ENCODE measurements at regions not wholly inside any gene's neighbourhood (a gene's known extent, or its start where the extent isn't known, plus 50 kb on each side); places are given as distances from the start of the nearest gene placed in this dataset.

DNA sequence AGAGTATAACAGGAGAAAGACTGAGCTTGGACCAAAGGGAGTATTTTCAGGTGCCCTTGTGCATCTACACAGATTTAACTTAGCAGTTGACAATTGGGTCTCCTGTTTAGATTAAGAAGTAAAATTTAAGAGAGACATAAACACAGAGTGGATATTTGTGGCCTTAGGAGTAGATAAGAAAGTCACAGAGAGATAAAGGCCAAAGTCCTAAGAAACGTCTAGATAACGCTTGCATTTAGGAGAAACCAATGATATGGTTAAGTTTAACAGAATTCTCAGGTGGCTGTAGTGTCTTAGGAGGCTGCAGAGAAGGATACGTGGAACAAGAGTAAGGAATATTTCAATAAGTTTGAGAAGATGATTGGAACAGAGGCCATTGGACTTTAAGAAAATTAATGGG, 155.0 kb upstream of the DAB2 start:
- DNase-seq = no peak

DNA sequence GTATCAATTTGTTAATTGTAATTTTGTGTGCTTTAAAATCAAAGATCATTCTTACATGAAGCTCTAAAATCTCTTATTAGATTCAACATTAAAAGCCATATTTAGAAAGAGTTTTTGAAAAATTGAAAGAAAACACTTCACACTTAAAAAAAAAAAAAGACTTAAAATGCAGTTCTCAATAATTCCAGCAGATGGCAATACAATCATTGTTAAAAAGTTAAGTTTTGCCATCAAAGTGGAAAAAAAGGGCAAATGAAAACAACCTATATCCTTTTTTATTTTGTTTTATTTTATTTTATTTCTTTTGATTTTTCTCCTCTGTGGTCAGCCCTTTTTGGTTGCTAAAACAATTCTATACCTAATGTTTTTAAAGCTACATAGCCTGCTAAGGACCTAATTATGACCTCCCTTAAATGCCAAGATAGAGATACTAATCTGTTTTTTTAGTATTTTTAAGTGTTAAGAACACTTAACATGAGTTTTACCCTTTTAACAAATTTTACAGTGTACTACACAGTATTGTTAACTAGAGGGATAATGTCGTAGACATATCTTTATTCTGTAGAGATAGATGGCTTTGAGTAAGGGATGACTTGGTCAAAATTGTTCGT, 154.2 kb upstream of the DAB2 start:
- peak; percentile 15 for DNase-seq

- DNase-seq = no peak
These were observed 152.7 kb upstream of the DAB2 start for GRCh38 chr5:39577529-39577928.

DNA sequence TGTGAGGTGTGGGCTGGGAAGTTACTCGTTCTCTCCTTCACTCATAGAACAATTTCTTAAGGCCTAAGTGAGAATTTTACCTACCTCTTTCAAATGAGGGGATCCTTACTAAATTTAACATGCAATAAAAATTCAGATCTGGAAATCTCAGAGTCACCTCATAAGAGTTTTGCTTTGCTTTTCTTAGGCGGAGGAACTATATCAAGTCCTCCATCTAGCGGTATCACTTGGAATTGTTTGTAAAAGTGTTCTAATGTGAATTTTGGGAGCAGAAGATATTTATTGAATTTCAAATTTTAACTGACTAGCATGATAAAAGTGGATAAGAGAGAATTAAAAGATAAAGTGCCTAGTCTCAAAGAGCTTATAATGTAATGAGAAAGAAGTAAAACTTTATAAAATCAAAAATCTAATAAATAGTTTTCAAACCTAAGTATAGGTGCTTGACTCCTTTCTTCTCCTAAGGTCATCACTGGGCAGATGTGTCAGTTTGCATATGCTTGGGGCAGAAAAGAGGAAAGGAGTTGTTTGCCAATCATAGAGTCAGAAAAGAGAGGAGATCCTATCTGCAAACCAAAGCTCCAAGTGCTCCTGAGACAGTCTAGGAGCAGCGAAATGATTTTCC, 145.7 kb upstream of the DAB2 start:
- DNase-seq = no peak

DNA sequence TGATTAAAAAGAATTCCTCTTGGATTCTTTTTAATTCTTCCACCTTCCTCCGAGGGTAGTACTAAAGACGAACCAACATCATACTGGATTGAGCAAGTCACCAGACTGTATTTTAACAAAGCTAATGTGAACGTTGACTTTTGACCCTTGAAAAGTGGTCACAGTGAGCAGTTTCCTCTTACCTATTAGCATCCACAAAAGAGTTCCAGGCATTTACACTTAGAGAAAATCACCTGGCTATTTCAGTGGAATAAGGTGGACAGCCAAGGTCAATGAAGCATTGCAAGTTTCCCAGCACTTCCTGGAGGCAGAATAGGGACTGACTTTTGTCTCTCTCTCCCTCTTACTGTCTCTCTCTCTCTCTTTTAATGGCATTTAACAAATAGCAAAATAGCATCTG, 145.1 kb upstream of the DAB2 start:
- no peak for DNase-seq

DNA sequence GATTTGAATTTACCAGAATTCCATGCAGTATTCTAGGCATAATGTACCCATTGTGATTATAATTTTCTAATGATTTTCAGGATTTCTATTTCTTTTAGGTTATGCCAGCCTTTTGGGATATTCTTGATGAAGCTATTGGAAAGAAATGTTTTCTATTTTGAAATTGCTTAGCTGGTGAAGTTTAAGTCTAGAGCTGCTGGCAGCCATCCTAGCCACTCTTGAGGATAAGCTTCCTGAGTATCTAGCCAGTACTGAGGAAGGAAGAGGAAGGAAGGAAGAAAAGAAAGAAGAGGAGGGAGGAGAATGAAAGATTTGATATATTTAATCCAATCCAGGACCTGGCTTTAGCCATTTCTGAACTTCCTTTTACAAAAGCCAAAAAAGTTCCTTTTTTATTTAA, 142.1 kb upstream of the DAB2 start:
- DNase-seq = no peak

DNA sequence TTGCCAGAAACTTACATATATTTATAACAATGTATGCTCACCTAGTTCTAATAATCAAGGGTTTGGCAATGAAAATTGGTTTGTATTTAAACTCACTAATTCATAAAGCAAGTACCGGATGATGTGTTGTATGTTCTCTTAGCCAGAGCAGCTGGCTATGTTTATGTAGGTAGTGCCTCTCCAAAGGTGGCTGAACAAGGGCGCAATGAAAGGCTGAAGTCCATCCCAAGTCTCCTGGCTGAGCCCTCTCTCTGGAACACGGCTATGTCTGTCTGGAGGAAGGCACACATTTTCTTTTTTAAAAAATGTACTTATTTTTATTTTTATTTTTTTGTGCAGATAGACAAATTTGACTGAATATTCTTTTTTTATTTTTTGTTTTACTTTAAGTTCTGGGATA, 141.2 kb upstream of the DAB2 start:
- no peak for DNase-seq

DNA sequence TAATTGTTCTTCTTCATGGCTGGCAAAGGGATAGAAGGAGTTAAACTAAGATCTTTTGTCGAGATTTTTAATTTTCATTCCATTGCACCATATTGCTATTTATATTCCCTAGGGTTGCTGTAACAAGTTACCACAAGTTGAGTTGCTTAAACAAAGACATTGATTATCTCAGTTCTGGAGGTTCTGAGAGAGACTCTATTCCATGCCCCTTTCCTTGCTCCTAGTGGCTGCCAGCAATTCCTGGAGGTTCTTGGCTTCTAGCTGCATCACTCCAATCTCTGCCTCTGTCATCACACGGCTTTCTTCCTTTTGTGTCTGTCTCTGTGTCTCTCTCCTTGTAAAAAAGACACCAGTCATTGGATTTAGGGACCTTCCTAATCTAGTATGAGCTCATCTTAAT, 136.6 kb upstream of the DAB2 start:
- DNase-seq = no peak

GRCh38 chr5:39560726-39561125, 135.9 kb upstream of the DAB2 start:
- DNase-seq = no peak

GRCh38 chr5:39559923-39560322, 135.1 kb upstream of the DAB2 start:
- no peak for DNase-seq

GRCh38 chr5:39558541-39558940, 133.8 kb upstream of the DAB2 start:
- no peak for DNase-seq

DNA sequence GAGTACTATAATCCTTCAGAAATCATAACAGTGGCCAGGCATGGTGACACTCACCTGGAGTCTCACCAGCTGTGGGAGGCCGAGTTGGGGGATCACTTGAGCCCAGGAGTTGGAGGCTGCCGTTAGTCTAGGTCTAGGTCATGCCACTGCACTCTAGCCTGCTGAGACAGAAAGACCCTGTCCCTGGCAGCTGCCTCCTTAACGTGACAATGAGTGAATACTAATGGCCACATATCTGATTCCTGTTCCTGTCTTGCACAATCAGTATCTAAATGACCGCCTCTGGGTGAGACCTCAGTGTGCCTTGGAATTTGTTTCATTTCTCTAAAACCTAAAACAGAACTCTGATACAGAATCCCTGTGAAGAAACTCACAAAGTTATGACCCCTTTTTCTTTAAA, 131.0 kb upstream of the DAB2 start:
- peak; percentile 82 for DNase-seq

DNA sequence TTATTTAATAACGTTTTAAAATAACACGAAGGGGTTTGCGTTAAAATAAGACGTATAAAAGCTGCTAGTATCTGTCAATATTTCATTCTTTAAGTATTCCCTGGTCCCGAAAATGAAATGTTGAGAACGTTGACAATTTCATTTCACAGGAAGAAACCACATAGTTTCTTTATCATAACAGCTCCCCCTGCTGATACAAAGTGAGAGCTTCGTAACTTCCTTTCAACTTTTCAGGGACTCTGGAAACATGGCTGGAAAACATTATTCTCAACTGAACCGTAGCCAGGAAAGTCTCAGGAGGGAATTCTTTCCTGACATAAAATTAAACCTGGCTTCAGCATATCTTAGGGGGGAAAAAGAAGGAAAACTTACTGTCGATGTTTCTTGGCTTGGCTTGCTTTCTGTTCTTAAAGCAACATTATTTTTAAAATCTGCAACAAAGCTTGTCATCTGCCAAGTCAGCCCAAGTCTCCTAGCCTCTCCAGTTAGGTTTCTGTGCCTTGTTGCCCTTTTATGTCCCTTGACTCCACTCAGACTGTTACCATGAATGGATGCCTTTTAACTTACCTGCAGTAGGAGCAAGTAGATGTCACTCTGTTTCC, 122.9 kb upstream of the DAB2 start:
- DNase-seq = peak; percentile 35

DNA sequence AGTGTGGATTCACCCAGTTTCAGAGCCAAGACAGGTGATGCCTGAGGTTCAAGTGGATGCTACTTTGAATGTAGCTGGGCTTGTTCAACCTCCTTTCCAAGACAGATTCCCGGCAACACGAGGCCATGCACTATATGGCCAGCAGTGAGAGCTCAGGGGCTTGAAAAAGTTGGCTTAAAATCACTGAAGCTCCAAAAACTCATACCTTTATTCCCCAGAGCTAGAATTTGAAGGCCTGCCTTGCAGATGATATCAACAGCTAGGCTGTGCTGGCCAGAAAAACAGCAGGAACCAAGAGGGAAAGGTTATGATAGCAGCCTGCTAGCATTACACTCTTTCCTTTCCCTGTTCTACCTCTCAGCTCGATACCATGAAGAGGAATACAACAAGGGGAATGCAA, 120.2 kb upstream of the DAB2 start:
- no peak for DNase-seq

DNA sequence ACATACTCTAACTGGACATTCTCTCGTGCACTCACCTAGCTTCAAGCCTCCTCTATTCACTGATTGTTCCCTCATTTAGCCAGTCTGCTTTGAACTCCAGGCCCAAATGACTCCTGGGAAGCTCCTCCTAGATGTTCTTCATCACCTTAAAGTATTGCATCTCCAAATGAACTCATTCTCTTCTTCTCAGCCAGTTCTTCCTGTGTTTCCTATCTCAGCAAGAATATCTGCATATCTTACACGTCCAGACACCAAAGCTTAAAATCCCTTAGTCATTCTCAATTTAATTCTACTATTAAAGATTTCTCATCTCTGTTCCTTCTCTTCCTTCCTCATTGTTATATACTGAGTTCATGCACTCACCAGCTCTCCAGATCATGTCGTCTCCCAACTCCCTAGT, 118.6 kb upstream of the DAB2 start:
- no peak for DNase-seq

DNA sequence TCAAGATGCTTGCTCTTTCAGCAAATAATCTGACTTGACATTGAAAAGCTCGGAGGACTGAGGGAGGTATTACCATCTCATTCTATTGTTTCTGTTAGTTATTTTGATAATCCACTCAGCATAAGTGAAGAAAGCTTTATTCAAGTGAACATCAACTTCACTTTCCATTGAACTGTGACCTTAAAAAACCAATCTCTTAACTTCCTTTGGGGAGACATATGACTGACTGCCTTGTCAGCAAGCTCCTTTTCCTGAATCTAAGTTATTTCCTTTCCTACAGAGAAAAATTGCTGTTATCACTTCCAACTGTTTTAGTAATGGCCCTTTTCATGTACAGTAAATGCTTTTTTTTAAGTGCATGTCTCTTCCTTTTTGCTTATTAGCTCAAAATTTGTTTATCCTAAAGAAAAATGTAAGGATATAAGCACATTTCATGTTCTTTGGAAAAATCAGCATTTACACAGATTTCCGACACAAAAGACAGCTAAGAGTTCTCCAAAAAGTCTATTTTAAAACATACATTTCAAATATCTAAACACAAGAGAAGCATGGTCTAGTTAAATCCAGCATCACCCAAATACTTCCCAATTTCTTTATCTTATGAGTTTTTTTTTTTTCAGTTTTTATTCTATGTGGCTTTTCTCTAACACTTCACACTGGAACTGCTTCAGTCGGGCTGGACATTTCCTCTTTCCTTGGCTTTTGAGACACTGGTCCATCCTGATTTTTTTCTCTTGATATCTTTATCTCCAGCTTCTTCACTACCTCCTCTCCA, 117.9 kb upstream of the DAB2 start:
- no peak for DNase-seq

DNA sequence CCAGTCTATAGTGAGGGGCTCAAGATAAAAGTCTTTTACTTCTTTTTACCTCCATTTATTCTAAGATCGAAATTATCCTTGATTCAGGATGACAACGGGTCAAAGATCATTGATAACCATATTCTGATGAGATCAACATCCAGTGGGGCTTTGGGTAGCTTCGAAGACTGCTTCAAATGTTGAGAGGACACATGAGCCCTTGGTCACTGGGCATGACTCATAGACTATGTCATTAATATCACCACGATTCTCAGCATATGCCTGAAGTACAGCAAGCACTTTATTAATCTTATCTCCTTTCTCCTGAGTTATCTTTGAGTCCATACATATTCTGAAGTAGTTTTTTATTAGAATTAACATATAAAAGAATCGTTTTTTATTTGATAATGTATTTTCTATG, 117.1 kb upstream of the DAB2 start:
- no peak for DNase-seq

GRCh38 chr5:39539470-39539869, 114.7 kb upstream of the DAB2 start:
- DNase-seq = no peak

DNA sequence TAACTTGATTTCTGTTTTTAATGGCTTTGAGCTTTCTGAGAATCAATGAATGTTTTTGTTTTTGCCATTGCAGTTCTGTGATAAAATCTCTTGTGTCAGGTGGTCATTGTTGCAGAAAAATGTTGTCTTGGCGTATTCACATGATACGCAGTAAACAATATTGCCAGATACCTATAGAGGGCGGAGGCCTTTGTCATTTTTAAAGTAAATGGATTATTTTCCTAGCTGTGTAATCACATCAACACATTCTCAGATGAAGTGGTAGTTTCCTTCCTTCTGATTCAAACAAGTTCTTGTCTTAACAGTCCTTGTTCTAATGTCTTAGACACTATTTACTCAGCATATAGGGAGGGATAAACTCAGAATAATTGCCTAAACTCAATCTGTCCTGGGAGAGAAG, 109.9 kb upstream of the DAB2 start:
- no peak for DNase-seq

- DNase-seq = no peak
These were observed 109.0 kb upstream of the DAB2 start for GRCh38 chr5:39533749-39534148.

- DNase-seq = no peak
These were observed 107.7 kb upstream of the DAB2 start for GRCh38 chr5:39532511-39532910.

GRCh38 chr5:39531306-39531705, 106.5 kb upstream of the DAB2 start:
- DNase-seq = peak; percentile 26

DNA sequence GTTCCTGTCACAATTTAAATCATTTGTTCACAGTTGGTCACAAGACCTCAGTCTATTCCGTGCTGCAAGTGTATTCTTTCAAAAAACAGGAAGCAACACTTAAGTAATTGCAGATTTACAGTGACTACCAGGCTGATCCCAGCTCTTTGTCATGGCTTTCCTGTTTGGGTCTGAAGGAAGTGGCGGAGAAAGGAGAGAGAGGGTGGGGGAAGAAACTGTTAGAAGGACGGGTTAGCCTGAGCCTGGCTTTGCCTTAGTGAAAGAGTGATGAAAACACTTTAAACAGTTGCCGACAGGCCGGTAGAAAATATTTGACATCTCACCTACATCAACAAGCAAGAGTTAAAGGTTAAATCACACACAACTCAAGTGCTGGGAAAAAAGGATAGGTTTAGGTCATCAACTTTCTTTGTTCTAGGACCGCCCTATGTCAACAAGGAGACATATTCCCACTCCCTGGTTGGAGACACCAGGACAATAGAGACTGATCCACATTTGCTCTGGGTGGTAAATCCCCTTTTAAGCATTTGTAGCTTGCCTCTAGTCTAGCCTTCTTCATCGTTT, 102.2 kb upstream of the DAB2 start:
- DNase-seq = peak; percentile 94

GRCh38 chr5:39525781-39526180, 101.0 kb upstream of the DAB2 start:
- DNase-seq = peak; percentile 76
